ENCODE measurements at regions not wholly inside any gene's neighbourhood (a gene's known extent, or its start where the extent isn't known, plus 50 kb on each side); places are given as distances from the start of the nearest gene placed in this dataset.

DNA sequence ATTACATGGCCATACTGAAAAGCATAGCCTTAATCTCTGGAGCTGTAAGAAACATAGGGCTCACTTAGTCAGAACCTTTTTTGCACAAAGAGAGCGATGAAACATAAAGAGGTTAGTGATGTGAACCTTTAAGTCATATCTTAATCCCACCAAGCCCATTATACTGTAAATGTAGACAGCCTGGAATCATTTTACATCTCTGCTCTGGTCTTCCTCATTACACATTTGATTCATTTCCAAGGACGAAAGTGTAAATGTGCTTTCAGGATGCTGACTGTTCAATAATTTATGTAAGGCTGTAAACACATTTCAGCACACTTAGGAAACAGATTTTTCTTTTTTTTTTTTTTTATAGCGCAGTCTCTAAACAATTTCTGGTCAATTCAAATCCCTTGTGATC, 131.3 kb upstream of the B3GAT2 start:
- Histone ChIP-seq H2AK5ac (ENCODE audit: insufficient read length, low read length) (no peak overlapping the region), H4K8ac (replicated peaks; ENCODE audit: insufficient read length, low read depth, low read length) (no peak overlapping the region), H2AFZ (ENCODE audit: low read length) (no peak overlapping the region), H2BK12ac (ENCODE audit: insufficient read length, low read depth, low read length) (no peak overlapping the region), H3K23me2 (ENCODE audit: insufficient read length, low read depth, low read length, poor library complexity, severe bottlenecking) (no peaks in the 10 kb centered on the region), H2BK20ac (ENCODE audit: low read depth, low read length, poor library complexity, severe bottlenecking) (no peak overlapping the region), H4K91ac (ENCODE audit: insufficient read length, low read depth, low read length) (no peak overlapping the region), H2BK120ac (ENCODE audit: low read depth, low read length, poor library complexity, severe bottlenecking) (no peak overlapping the region), H3K23ac (ENCODE audit: insufficient read length, low read depth, low read length) (no peak overlapping the region), H3K14ac (ENCODE audit: insufficient read depth, low read length) (no peak overlapping the region), H3K56ac (ENCODE audit: insufficient read length, low read depth, low read length) (no peak overlapping the region), H3K4me2 (ENCODE audit: insufficient read depth, insufficient read length, low read length) (no peak overlapping the region), H3K9me3 (ENCODE audit: control insufficient read depth, low read depth, low read length) (no peaks in the 10 kb centered on the region), H3K27ac (ENCODE audit: insufficient read length, low read depth, low read length) (no peak overlapping the region), H3K79me2 (ENCODE audit: insufficient read depth, low read length) (no peaks in the 10 kb centered on the region), H3K27me3 (ENCODE audit: insufficient read depth, low read length) (no peaks in the 10 kb centered on the region), H3T11ph (ENCODE audit: low read length) (no peak overlapping the region), H3K4ac (ENCODE audit: low read depth, low read length) (no peak overlapping the region), H3K18ac (ENCODE audit: insufficient read length, low read depth, low read length) (no peak overlapping the region), H4K20me1 (ENCODE audit: control insufficient read depth, insufficient read depth, insufficient read length) (no peaks in the 10 kb centered on the region), H3K4me1 (ENCODE audit: insufficient read depth, low read length) (no peaks in the 10 kb centered on the region), H2BK5ac (ENCODE audit: insufficient read length, low read length) (no peak overlapping the region), H4K5ac (ENCODE audit: insufficient read length, low read depth, low read length) (no peak overlapping the region), H3K9ac (ENCODE audit: extremely low read depth, insufficient read length, low read length) (no peak overlapping the region), H3K79me1 (ENCODE audit: insufficient read depth, low read depth, low read length, poor library complexity, severe bottlenecking) (no peaks in the 10 kb centered on the region), H2BK15ac (ENCODE audit: low read depth, low read length) (no peak overlapping the region)
- Mint-ChIP-seq H3K27ac (no peak overlapping the region), H3K9me3 (peaks cover 0 to 4% of the 10 kb centered on the region in 2 experiments; a peak in 2 of 5 replicates), H3K4me1 (no peaks in the 10 kb centered on the region), H3K4me3 (no peak overlapping the region), H3K27me3 (ENCODE audit: low read depth) (no peaks in the 10 kb centered on the region), H3K36me3 (ENCODE audit: insufficient read depth in 1 of 3, low read depth in 3 of 3) (no peaks in the 10 kb centered on the region)
- WGBS (ENCODE audit: extremely low coverage, insufficient read length, low lambda C conversion rate), result no CpG with 5 or more reads among the region's 3 CpGs
- no peak for DNase-seq
- TF ChIP-seq, protein P1, sequence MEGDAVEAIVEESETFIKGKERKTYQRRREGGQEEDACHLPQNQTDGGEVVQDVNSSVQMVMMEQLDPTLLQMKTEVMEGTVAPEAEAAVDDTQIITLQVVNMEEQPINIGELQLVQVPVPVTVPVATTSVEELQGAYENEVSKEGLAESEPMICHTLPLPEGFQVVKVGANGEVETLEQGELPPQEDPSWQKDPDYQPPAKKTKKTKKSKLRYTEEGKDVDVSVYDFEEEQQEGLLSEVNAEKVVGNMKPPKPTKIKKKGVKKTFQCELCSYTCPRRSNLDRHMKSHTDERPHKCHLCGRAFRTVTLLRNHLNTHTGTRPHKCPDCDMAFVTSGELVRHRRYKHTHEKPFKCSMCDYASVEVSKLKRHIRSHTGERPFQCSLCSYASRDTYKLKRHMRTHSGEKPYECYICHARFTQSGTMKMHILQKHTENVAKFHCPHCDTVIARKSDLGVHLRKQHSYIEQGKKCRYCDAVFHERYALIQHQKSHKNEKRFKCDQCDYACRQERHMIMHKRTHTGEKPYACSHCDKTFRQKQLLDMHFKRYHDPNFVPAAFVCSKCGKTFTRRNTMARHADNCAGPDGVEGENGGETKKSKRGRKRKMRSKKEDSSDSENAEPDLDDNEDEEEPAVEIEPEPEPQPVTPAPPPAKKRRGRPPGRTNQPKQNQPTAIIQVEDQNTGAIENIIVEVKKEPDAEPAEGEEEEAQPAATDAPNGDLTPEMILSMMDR (conservative IDR thresholded peaks at IDR 0.05), result no peak
